ENCODE measurements at regions not wholly inside any gene's neighbourhood (a gene's known extent, or its start where the extent isn't known, plus 50 kb on each side); places are given as distances from the start of the nearest gene placed in this dataset.

- no peak for TF ChIP-seq POLR2A (IDR thresholded peaks at IDR 0.05; ENCODE audit: low read length)
- TF ChIP-seq GATA1 (IDR thresholded peaks at IDR 0.05; ENCODE audit: low read depth, low read length), result no peak
Measured at GRCh38 chr13:71082631-71083030, 784.4 kb downstream of the DACH1 start.

All from erythroblast (primary cell).